WI38 (cell line): ENCODE measurements at regions not wholly inside any gene's neighbourhood (a gene's known extent, or its start where the extent isn't known, plus 50 kb on each side); places are given as distances from the start of the nearest gene placed in this dataset.

ENCODE experiments used
- H3K4me3 ChIP-seq: 2 replicates; pipeline ENCODE4 v1.5.1; 2011; ENCODE audit warnings: low read depth, mild to moderate bottlenecking, control low read depth, low read length
- CTCF ChIP-seq: IDR thresholded peaks from 2 replicates; pipeline ENCODE4 v1.5.1; 2012; ENCODE audit warnings: low read depth, mild to moderate bottlenecking, control low read depth, low read length

DNA sequence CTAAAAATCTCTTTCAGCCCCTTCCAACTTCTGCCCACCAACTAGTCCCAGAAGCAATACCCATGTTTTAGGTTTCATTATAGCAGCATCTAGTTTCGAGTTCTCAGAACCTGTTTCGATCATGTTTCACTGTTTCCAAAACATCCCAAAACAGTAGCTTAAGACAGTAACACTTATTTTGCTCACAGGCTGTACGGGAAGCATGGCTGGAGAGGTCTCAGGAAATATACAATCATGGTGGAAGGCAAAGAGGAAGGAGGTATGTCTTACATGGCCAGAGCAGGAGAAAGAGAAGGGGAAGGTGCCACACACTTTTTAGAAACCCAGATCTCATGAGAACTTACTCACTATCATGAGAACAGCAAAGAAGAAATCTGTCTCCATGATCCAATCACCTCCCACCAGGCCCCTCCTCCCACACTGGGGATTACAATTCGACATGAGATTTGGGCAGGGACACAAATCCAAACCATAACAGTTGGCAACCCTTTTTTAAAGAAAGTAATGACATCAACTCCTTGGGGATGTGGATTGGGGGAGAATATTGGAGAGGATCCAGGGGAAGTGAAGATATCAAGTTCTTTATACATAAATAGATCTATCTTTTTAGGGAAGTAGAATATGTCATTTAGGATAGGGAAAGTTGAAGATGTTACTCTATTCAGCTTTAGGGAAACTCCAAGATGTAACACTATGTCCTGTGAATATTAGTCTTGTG, 269.9 kb upstream of the PLEKHG7 start:
- H3K4me3 ChIP-seq: no peak overlapping the region
- no peak for TF ChIP-seq CTCF

DNA sequence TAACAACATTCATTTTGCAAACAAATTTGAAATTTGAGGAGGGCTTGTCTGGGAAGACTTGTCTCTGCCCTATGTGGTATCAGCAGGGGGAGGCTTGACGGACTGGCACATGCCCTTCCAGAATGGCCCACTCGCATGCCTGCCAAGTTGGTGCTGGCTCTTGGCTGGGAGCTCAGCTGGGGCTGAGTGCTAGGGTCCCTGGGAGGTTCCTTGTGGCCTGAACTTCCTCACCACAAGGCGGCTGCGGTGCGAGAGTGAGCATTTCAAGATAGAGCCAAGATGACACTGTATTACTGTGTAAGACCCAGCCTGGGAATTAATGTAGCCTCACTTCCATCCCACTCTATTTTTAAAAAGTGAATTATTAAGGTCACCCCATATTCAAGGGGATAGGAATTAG, 271.6 kb upstream of the PLEKHG7 start:
- TF ChIP-seq CTCF: no peak

GRCh38 chr12:92426332-92426731, 276.5 kb upstream of the PLEKHG7 start:
- no peak overlapping the region for H3K4me3 ChIP-seq
- TF ChIP-seq CTCF: no peak

More for the DNA sequence above, 271.6 kb upstream of the PLEKHG7 start:
- no peak overlapping the region for H3K4me3 ChIP-seq

GRCh38 chr12:92425165-92425564, 277.6 kb upstream of the PLEKHG7 start:
- no peak for TF ChIP-seq CTCF
- H3K4me3 ChIP-seq: no peak overlapping the region

- no peak overlapping the region for H3K4me3 ChIP-seq
- no peak for TF ChIP-seq CTCF
Observed at GRCh38 chr12:92424338-92424737, 278.5 kb upstream of the PLEKHG7 start.

DNA sequence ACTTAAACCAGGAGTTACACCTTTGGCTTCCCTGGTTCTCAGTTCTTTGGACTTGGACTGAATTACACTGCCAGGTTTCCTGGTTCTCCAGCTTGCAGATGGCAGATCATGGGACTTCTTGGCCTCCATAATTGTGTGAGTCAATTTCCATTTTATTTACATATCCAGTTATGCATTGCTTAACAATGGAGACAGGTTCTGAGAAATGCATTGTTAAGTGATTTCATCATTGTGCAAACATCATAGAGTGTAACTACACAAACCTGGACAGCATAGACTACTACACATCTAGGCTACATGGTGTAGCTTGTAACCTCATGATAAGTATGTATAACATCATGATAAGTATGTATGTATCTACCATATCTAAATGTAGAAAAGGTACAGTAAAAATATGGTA, 276.1 kb upstream of the BTG1 start:
- no peak for TF ChIP-seq CTCF
- H3K4me3 ChIP-seq: no peak overlapping the region

GRCh38 chr12:92421042-92421441, 275.4 kb upstream of the BTG1 start:
- H3K4me3 ChIP-seq: no peak overlapping the region
- TF ChIP-seq CTCF: no peak
